Bone marrow (tissue), 2 donors: ENCODE measurements at regions not wholly inside any gene's neighbourhood (a gene's known extent, or its start where the extent isn't known, plus 50 kb on each side); places are given as distances from the start of the nearest gene placed in this dataset.

ENCODE experiments used
- DNase-seq, 2 donors: peaks; one replicate each; lab custom pipeline; 2025; lab: John Stamatoyannopoulos, UW

DNA sequence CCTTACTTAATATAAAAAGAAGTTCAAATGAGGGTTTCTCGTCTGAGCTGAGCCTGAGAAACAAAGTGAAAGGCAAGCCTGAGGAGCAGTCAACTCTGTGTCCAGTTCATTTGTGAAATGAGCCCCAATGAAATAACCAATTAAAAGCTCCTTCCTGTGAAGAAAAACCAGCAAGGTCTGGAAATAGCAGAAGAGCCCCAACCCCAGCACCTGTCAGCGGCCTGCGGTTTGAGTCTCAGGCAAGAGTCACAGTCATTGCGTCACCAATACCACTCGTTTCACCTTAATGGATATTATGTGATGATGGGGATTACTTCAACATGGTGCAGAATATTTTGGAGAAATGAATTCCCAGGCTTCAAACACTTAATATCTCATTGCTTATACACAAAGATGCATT lies 211.3 kb upstream of the DPP6 start:
- DNase-seq, result no peak

DNA sequence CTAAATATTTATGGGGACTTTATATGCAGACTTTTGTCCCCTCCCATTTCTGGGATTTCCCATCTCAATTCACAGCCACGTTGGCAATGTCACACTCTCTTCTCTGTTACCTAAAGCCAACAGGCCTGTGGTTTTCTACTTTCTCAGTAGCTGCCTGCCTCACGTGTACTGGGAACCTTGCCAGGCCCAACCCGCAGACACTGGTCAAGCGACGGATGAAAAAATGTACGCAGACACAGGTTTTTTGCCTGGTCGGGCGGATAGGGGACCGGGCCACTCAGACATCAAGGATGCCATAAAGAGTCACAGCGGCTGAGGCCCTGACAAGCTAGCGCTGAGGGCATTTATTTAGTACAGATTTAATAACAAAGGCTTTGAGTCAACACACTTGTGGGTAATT lies 204.4 kb upstream of the DPP6 start:
- DNase-seq, result no peak

DNA sequence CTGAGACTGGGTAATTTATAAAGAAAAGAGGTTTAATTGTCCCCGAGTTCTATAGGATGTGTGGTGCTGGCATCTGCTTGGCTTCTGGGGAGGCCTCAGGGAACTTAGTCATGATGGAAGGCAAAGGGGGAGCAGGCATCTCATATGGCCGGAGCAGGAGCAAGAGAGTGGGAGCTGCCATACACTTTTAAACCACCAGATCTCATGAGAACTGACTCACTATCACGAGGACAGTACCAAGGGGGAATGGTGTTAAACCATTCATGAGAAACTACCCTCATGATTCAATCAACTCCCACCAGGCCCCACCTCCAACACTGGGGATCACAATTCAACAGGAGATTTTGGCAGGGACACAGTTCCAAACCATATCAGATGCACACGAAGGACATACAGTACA lies 199.9 kb upstream of the DPP6 start:
- DNase-seq, result no peak

DNA sequence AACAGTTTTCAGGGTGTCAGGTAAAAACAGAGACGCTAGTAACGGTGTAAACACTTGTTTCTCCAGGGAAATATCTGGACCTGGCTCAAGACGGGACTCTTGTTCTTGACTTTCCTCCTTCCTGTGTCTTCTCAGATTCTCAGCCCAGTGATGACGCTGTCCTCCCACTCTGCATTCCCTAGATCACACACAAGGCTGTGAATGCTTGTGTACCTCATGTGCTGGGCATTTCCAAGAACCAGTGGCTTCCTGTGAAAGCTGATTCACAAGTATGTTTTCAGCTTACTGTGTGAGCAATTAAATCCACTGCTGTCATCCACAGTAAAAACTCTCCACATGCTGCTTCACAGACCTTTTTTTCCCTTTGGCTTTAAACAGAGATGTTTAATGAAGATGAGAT lies 193.8 kb upstream of the DPP6 start:
- DNase-seq, result no peak

DNA sequence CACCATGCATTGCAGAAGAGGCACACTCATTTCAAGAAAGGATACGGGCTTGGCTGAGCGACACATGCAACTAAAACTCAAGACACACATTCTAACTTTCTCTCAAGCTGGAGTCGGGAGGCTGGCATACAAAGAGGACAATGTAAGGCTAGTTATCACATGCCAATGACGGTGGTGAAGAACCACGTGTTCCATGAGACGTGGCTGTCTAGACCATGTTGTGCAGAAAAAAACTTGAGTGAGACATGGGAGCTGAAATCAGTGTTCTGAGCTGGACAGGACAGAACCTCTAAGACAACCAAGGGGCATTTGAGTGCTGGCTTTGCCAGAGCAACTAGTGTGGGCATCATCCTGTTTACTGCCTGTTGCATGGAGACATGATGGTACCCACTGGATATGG lies 193.0 kb upstream of the DPP6 start:
- no peak for DNase-seq

DNA sequence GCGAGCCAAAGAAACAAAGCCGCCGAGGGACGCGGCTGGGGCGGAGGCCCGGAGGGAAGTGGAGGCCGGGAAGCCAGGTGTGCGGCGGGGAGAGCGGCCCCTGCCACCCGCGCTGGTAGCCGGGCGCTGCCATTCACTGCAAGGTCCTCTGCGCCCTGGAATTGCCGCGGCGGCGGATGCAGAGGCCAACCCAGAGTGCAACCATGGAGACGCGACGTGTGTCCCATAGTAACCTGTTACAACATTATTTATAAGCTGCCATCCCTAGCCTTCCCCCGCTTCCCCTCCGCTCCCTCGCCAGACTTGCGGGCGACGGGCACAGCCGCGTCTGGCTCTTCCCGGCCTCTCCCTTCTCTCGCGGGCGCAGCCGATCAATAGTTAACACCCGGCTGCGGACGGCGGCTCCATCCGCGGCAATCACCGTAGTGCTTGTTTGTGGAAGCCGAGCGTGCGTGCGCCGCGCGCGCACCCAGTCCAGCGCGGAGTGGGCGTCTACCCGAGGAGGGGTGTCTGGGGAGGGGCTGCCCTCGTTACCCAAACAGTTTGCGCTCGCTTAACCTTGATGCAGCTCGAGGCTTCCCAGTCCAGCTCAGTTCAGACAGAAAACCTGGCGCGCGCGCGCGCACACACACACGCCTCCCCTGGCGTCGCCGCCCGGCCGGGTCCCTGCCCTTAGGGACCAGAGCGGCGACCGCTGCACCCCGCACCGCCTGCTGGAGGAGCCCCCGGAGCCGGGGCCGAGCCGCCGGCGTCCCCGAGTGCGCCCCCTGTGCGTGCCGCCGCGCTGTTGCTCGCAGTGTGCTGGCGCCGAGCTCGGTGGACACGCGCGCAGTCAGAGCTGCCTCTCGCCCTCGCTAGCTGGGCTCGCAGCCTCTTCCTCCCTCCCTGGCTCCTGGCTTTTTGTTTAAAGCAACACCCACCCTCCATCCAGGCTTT lies 165.4 kb upstream of the DPP6 start:
- DNase-seq, result no peak

DNA sequence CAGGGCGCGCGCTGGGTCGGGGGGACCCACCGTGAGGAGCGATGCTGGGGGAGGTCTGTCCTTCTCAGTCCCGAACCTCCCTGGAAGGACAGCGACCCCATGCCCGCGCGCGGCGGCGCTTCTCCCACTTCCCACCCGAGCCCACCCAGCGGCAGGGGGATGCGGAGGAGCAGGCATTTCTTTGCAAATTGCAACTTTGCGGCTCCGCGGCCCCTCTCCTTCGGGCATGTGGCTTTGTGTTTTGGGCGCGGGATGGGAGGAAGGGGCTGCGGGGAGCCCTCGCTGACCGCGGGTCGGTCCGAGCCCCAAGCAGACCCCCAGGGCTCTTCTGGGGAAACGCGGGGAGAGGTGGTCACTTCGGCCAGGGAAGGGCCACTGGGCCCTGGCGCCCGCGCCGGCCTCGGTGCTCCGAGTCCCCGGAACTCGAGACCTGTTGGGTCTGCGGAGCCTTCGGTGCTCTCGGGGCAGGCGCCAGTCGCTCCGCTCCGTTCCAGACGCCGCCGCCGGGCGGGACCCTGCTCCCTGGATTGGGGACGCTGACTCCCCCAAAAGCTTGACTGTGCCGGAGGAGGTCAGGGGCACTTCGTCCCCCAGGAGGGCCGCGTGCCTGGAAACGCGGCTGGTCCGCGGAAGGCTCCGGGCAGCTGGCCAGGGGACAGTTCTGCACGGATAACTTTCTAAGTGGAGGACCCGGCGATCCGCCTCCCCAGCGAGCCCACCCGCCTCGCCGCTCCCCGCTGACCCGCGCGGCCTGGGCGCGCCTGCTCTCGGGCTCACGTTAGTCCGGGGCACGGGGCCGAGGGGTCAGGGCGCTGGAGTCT lies 164.2 kb upstream of the DPP6 start:
- DNase-seq, result no peak

DNA sequence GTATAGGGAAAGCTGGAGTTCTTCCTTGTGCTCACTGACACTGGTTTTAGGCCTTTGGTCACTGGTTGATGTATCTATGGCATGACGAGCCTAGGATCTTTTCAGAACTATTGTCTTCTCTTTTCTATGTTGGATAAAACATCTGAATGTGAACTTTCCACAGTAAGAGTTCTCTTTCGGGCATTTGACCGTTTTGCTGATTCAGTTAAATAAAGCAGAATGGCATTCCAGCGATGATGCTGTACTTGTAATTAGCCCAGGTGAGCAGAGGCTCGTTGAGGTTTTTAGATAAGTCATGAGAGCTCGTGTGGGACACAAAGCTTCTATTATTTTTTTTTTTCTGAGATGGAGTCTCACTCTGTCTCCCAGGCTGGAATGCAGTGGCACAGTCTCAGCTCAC lies 160.2 kb upstream of the DPP6 start:
- DNase-seq, result no peak

DNA sequence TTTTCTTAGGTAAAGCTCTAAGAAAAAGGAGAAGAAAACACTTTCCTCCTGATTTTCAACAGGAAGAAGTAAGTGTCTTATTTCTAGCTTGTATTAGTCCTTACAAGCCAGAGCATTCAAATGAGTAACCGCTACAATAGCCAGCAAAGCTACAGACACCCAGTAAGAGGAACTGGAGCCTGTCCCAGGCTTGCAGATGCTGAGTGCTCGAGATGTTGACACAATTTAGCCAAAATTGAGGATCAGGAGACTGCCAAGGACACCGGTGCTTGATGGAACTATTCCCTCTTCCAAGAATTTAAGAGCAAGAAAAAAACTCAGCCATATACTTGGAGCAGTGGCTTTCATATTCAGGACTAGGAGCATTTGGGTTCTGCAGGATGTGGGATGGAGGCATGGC lies 149.3 kb upstream of the DPP6 start:
- DNase-seq, result no peak

DNA sequence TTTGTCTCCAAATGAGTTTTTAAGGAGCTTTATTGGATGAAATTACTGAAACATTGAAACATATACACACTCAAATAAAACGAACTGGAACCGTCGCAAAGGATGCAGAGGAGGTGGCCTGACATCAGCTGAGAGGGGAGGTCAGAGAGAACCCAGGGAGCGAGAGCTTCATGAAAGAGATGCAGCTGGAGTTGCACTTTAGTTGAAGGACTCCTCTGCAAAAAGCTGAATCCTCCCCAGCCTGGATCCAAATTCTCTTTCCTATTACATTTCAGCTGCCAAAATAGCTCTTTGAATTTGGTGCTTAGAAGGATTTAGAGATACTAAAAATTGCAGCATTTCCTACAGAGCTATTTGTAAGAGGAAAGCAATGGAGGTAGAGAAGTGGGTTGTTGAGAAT lies 140.0 kb upstream of the DPP6 start:
- DNase-seq, result no peak

DNA sequence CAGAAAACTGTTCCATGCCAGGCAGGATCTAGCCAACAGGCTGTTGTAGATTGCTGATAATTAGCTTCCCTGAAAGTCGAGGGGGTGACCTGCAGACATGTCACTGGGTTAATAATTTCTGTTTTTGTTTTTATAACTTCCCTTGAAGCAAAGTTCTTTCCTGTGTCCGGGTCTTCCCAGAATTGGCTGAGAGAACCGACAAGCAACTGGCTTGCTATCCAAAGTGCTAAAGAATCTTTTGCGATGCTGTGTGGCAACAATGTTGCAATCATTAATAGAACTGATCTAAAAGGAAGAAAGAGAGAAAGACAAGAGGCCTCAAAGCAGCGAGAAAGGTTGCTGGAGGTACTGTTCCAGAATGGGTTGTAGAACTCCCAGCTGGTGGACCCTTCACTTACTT lies 132.1 kb upstream of the DPP6 start:
- DNase-seq, result no peak

DNA sequence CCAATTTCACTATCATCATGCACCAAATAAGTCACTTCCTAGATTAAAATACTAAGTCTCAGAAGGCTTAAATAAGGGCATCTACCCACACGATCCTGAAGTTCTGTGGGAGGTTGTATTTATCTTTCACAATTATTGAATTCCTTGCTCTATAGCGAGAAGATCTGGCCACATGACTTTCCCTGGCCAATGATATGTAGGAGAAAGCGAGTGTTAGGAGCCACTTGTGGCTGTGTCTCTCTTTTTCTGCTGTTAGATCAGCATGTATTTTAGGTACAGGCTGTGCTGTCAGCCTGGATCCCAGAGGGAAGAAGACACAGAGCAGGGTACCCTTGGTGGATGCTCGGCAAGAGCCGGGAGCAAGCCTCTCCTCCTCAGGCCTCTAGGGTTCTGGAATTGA lies 131.3 kb upstream of the DPP6 start:
- no peak for DNase-seq

DNA sequence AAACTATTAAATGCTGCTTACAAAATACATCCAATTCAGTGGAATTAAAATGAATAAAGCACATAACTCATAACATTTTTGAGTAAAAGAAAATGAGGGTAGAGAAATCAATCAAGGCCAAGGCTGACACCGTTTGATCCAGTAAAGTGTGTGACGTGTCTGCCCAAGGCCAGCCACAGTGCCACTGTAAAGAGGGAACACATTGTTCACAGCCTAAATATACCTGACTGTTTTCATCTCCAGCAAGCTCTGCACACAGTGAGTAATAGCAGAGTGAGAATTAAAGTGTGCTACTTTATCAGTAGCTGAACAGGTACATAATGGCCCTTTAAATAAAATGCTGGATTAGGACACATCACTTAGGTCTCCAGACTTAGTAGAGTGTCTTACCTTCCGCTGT lies 130.8 kb upstream of the DPP6 start:
- DNase-seq, result no peak

DNA sequence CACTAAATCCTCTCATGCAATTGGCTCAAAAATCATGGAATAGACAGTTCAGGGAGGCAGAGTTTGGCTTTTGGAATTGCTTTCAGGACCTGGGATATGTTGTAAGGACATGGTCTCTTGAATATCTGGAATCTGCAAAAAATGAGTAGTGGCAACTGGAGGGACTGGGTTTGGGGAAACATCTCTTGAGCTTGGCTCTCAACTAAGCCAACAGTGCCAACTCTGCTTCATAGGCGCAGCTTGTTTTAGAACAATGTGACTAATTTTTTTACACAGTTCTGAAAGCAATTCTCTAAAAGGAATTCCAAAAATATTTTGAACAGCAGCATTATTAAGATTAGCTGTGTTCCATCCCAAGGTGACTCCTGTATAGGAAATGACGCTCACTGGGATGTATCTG lies 121.5 kb upstream of the DPP6 start:
- DNase-seq, result no peak

DNA sequence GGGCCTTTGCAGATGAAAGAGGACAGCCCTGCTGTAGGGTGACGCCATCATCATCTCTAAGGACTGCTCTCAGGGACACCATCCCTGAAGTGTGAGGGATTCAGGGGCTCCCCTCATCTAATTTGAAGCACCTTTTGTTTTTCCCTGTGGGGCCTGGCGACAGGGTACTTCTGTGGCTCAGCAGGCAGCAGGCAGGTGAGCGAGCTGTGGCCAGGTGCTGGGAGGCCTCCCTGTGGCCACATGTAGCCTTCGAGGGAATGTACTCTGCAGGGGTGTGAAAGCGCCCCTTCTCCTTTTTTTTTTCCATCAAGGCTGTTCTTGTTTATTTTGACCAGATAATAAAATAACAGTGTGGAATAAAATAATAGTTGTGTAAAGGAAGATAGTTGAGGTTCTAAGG lies 118.2 kb upstream of the DPP6 start:
- DNase-seq, result no peak

DNA sequence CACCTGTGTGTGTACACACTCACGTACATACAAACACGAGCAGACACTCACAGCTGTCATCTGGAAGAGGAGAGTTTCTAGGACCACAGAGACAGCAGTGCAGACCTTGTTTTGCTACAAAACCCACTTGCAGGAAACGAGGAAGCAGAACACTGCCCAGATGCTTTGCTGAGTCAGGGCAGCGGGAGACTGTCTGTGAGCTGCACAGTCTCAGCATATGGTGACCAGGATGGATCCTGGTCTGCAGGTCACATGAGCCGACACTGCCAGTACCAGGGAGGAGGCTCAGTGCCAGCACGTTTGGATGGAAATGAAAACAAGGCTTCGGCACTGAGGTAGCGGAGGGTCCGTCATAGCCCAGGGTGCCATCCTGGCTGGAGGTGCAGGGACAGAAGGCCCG lies 117.6 kb upstream of the DPP6 start:
- DNase-seq, result no peak

DNA sequence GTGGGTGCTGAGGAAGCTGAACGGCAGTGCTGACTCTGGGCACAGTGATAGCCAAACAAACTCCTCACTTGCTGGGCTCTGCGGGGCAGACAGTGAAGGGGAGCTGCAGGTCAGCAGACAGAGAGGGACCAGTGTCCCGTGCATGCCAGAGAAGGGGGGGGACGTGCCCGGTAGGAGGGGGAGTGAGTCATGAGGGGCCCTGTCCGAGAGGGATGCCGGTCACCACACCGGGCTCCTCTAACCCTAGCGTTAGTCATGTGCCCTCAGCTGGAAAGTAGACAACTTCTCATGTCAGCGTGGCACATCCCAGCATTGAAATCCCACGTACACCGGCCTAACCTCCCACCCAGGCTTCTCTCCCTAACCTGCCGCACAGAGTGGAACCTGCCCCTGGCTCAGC lies 117.1 kb upstream of the DPP6 start:
- DNase-seq, result no peak

DNA sequence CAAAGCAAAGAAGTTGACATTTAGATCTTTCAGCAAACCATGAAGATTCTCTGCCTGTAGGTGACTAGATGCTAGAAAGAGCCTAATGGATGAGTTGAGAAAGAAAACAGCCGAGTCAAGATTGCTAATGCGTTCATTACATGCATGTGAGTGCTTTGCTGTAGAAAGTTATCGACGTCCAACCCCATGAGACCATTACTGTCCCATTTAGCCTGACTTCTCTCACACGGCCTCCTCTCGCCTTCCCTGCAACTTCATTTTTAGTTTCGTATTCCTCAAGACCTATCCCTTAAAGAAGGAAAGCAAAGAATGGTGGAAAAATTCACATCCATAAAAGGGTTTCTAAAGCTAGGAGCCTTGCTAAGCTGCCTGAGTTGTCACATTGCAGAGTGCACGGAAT lies 113.7 kb upstream of the DPP6 start:
- no peak for DNase-seq

DNA sequence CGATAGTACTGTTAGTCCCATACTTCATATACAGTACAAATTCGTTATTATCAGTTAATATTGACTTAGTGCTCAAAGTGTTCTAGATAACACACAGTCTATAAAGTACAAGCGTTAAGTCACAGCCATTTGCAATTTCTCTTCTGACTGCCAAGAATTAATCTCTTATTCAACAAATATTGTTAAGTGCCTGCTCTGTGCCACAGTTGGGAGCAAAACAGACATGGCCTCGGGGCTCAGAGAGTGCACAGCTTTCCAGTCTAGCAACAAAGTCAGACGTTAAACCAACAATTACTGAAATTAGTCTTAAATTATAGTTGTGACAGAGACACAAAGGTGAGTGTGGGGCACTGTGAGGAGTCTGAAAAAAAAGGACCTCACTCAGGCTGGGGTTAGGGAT lies 113.0 kb upstream of the DPP6 start:
- DNase-seq, result no peak

DNA sequence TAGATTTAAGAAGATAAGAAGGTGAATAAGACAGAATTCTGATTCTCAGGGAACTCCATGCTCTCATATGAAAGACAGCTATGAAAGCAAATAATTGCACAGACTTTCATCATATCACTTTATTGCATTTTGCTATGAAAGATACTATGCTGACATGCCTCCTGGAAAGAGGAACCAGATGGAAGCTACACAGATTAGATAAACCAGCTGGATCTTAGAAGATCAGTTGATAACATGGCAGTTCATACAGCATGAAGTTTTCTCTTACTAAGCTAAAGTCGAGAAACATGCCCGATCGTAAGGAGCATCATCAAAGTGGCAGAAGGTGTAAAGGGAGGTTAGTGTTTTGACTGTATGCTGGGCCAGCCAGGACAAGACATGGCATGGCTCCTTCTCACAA lies 112.5 kb upstream of the DPP6 start:
- DNase-seq, result no peak

DNA sequence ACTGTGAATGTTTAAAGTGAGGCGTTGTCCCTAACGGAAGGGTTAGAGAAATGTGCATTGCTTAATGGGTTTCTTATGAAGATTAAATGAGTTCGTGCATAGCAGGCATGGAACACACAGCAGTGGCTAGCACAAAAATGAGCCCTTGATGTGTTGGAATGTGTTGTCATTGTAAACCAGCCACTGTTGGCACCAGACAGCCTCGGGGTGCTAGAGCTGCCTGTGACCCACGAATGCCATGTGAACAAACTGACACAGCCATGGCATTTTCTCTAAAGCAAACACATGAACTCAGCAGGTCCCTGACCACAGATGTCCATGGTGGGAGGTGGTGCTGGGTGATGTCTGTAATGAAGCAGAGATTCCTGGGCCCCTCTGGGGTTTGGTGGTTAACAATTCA lies 111.1 kb upstream of the DPP6 start:
- DNase-seq, result no peak

DNA sequence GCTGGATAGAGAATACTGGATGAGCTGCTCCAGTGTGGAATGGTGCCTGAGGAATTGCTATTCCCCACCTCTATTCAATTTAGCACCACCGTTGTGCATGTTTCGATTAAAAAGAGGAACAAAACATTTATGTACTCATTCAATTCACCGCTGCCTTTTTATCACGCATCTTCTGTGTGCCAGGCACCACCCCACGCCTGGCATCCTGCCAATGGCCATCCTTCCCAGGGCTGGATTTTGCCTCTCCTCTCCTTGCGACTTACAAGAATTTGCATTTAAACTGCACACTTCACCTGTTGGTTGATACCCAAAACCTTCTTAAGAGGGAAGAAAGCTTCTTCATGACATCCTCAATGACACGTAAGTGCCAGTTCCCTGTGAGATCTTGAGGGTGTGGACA lies 110.2 kb upstream of the DPP6 start:
- no peak for DNase-seq

DNA sequence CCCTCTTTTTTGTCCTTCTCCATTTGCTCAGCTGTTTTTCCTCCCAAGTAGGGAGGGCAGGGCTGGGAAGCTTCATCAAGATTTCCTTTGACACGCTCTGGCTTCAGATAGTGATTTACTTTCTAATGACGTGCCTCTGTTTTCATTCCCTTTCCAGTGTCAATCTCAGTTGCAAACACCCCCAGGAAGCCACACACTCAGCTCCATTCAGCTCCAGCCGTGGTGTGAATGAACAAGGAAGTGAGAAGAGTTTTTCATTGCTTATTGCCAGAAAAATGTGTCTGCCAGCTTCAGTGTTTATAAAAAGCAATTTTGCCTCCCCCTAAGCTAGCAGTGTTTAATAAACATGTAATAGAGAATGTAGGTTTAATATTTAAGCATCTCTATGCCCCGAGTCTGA lies 108.7 kb upstream of the DPP6 start:
- no peak for DNase-seq

DNA sequence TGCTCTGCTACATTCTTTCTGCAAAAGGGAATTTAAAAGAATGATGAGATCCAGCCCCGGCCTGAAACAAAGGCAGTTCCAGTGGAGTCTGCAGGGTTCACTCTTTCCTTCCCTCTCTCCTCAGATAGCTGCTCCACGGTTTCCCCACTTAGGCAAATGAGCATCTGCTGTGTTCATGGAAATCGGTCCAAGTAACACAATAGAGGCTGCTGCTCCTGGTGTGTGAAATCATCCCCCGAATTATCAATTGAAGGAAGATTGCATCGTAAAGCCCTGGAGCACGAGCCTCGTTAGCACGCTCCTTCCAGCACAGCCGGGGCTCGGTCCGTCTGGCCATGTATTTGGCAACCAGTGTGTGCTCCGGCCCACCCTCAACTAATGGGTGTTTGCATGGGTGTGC lies 108.3 kb upstream of the DPP6 start:
- no peak for DNase-seq
